BE2C (cell line): ENCODE measurements at regions not wholly inside any gene's neighbourhood (a gene's known extent, or its start where the extent isn't known, plus 50 kb on each side); places are given as distances from the start of the nearest gene placed in this dataset.
A peak's percentile ranks its signal among the peaks of the same experiment; 100 is the strongest.

Source experiments
- DNase-seq: peaks from one replicate; pipeline ENCODE4 v3.0.0-alpha.2; 2020
- H3K27me3 ChIP-seq: fragments of 250-450 bp; sonication (Bioruptor Pico); 2 replicates; pipeline ENCODE4 v1.5.1; 2020; ENCODE audit warnings: mild to moderate bottlenecking
- H3K36me3 ChIP-seq: fragments of 250-450 bp; sonication (Bioruptor Pico); 2 replicates; pipeline ENCODE4 v1.5.1; 2020; ENCODE audit warnings: mild to moderate bottlenecking
- H3K4me1 ChIP-seq: fragments of 250-450 bp; sonication (Bioruptor Pico); 2 replicates; pipeline ENCODE4 v1.5.1; 2020
- H3K4me3 ChIP-seq: 2 replicates; pipeline ENCODE4 v1.5.1; 2011; ENCODE audit warnings: low read depth, low read length
- H3K9me3 ChIP-seq: fragments of 250-450 bp; sonication (Bioruptor Pico); 2 replicates; pipeline ENCODE4 v1.5.1; 2020
- TF ChIP-seq, protein P1 (sequence below): IDR thresholded peaks from 2 replicates; pipeline ENCODE4 v1.5.1; 2012; ENCODE audit warnings: mild to moderate bottlenecking, low read depth, low read length

DNA sequence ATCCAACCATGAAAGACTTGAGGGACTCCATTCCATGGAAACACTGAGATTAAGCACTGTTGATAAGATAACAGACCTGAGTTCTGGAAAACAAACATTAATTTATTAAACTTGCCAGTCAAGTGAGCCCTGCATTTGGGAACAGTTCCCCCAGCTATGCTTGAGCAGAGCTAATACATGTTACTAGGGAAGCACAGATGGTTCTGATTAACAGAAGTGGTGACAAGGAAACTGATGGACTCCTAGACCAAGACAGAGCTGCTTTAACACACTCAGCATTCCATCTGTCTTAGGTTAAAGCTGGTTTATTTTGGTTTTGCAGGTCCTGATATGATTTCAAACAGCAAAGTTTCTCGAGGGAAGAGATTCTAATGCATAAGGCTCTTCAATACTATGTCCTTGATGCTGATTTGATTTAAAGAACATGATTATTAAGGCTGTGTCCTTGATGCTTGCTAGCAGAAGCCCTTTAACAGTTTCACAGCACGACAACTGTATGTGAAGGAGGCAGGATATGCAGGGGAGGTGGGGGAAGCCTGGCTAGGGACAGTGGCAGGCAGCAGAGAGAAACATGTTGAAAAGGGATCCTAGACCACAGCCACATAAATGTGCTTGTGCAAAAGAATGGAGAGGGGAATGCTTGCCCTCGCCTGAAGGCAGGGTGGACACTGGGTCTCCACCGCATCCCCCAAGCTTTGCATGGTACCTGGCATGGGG is 66.2 kb downstream of the ACTBL2 start:
- peak; percentile 53 for DNase-seq
- no peaks in the 10 kb centered on the region for H3K9me3 ChIP-seq
- peaks cover 20% of the 10 kb centered on the region for H3K4me1 ChIP-seq
- peak overlapping the region; percentile 9; the same call in 1 of the 2 replicates for H3K4me3 ChIP-seq
- TF ChIP-seq, protein P1, sequence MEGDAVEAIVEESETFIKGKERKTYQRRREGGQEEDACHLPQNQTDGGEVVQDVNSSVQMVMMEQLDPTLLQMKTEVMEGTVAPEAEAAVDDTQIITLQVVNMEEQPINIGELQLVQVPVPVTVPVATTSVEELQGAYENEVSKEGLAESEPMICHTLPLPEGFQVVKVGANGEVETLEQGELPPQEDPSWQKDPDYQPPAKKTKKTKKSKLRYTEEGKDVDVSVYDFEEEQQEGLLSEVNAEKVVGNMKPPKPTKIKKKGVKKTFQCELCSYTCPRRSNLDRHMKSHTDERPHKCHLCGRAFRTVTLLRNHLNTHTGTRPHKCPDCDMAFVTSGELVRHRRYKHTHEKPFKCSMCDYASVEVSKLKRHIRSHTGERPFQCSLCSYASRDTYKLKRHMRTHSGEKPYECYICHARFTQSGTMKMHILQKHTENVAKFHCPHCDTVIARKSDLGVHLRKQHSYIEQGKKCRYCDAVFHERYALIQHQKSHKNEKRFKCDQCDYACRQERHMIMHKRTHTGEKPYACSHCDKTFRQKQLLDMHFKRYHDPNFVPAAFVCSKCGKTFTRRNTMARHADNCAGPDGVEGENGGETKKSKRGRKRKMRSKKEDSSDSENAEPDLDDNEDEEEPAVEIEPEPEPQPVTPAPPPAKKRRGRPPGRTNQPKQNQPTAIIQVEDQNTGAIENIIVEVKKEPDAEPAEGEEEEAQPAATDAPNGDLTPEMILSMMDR, result no peak
- no peaks in the 10 kb centered on the region for H3K36me3 ChIP-seq
- H3K27me3 ChIP-seq, result no peaks in the 10 kb centered on the region

DNA sequence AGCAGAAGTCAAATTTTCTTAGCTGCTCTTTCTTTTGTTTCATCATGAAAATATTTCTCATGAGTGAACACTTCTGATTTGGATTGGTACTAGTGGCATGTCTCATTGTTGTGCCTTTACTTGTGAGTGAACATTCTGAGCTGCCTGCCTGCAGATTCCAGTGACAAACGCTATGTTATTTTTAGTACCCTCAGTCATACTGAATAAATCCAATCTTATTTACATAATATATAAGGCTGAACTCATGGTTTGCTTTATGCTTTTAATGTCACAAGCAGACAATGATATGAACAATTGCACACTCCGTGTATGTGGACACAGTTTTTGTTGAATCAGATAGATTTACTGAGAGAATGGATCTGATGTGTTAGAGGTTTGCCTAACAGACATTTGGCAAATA is 67.8 kb downstream of the ACTBL2 start:
- Histone ChIP-seq H3K4me3 (no peak overlapping the region), H3K27me3 (no peaks in the 10 kb centered on the region), H3K36me3 (no peaks in the 10 kb centered on the region), H3K9me3 (no peaks in the 10 kb centered on the region), H3K4me1 (peaks cover 20% of the 10 kb centered on the region)
- TF ChIP-seq, protein P1, result no peak
- DNase-seq, result no peak

DNA sequence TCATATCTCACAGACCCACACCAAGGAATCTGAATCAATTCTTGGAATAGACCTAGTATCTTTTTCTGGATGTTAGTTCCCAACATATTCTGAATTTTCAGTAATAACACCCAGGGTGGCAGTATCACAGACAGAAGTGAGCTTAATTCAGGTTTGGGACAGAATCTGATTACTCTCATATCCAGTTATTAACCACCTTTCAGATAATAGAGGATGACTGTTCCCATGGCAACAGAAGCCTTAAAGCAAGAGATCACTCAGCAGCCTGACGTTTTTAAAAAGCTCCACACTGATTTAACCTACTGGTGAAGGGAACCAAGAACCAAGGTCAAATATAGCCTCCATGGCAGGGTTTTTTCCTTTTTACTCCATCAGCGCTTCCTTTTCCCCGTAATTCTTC is 68.4 kb downstream of the ACTBL2 start:
- H3K9me3 ChIP-seq, result no peaks in the 10 kb centered on the region
- peaks cover 20% of the 10 kb centered on the region for H3K4me1 ChIP-seq
- no peaks in the 10 kb centered on the region for H3K36me3 ChIP-seq
- TF ChIP-seq, protein P1, result no peak
- no peak for DNase-seq
- no peak overlapping the region for H3K4me3 ChIP-seq
- no peaks in the 10 kb centered on the region for H3K27me3 ChIP-seq

DNA sequence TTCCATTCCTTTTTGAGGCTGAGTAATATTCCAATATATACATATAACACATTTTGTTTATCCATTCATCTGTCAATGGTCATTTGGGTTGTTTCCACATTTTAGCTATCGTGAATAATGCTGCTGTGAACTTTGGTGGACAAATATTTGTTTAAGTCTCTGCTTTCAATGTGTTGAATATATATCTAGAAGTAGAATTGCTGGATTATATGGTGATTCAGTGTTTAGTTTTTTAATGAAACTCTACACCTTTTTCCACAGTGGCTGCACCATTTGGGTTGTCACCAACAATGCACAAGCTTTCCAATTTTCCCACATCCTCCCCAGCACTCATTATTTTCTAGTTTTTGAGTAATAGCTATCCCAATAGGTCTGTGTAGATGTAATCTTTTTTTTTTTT is 69.5 kb downstream of the ACTBL2 start:
- Histone ChIP-seq H3K4me1 (peaks cover 20% of the 10 kb centered on the region), H3K4me3 (no peak overlapping the region), H3K36me3 (no peaks in the 10 kb centered on the region), H3K27me3 (no peaks in the 10 kb centered on the region), H3K9me3 (no peaks in the 10 kb centered on the region)
- DNase-seq, result no peak
- TF ChIP-seq, protein P1, result no peak

DNA sequence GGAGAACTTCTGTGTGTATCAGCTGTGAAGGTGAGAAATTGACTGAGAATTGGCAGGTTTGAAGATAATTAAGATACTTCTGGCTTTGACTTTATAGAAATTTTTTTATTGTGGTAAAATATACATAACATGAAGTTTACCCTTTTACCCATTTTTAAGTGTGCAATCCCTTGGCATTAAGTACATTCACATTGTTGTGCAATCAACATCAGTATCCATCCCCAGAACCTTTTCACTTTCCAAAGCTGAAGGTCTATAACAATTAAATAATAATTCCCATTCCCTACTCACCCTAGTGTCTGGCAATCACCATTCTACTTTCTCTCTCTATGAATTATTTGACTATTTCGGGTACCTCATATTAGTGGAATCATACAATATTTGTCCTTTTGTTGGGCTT is 69.9 kb downstream of the ACTBL2 start:
- H3K36me3 ChIP-seq, result no peaks in the 10 kb centered on the region
- no peaks in the 10 kb centered on the region for H3K9me3 ChIP-seq
- no peak overlapping the region for H3K4me3 ChIP-seq
- no peak for DNase-seq
- H3K4me1 ChIP-seq, result peaks cover 20% of the 10 kb centered on the region
- no peaks in the 10 kb centered on the region for H3K27me3 ChIP-seq
- TF ChIP-seq, protein P1, result no peak

DNA sequence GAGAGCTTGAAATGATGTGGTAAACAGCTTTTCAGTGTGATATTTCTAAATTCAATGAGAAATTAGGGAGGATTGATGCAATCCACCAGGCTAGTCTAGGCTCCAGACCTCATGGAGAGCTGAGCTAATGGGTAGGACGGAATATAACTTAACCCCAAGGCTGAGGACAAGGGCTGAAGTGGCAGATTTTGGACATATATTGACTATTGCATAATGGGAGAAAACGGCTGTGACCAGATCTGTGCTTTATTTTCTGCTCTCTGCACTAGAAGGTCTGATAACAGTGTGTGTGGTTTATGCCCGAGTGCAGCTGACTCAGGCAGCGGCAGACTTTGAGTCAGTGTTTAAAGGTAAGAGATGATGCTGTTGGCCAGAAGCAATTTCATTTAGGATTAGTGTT is 70.6 kb downstream of the ACTBL2 start:
- no peaks in the 10 kb centered on the region for H3K27me3 ChIP-seq
- no peaks in the 10 kb centered on the region for H3K36me3 ChIP-seq
- TF ChIP-seq, protein P1, result no peak
- peaks cover 19% of the 10 kb centered on the region for H3K4me1 ChIP-seq
- DNase-seq, result peak; percentile 41
- H3K4me3 ChIP-seq, result no peak overlapping the region
- H3K9me3 ChIP-seq, result no peaks in the 10 kb centered on the region
